H9 (cell line): ENCODE measurements at regions not wholly inside any gene's neighbourhood (a gene's known extent, or its start where the extent isn't known, plus 50 kb on each side); places are given as distances from the start of the nearest gene placed in this dataset.

Source experiments
- DNase-seq: peaks from one replicate; pipeline ENCODE4 v3.0.0-alpha.2; 2017
- H2AFZ ChIP-seq: one replicate; pipeline ENCODE4 v1.6.1; 2013; ENCODE audit warnings: mild to moderate bottlenecking, low read length, control low read depth, moderate library complexity
- H2AK5ac ChIP-seq: 2 replicates; pipeline ENCODE4 v1.6.1; 2013; ENCODE audit warnings: low read length, control low read depth, mixed read lengths; ENCODE audit not compliant: insufficient read length
- H2BK120ac ChIP-seq: one replicate; pipeline ENCODE4 v1.6.1; 2013; ENCODE audit warnings: low read depth, mild to moderate bottlenecking, low read length, control low read depth, inconsistent platforms; ENCODE audit not compliant: poor library complexity, severe bottlenecking
- H2BK12ac ChIP-seq: 2 replicates; pipeline ENCODE4 v1.6.1; 2013; ENCODE audit warnings: low read length, control low read depth, mixed read lengths, low read depth; ENCODE audit not compliant: insufficient read length
- H2BK15ac ChIP-seq: 2 replicates; pipeline ENCODE4 v1.6.1; 2013; ENCODE audit warnings: low read depth, low read length, control low read depth
- H2BK20ac ChIP-seq: one replicate; pipeline ENCODE4 v1.6.1; 2013; ENCODE audit warnings: low read depth, mild to moderate bottlenecking, low read length, control low read depth, inconsistent platforms; ENCODE audit not compliant: poor library complexity, severe bottlenecking
- H2BK5ac ChIP-seq: 2 replicates; pipeline ENCODE4 v1.6.1; 2013; ENCODE audit warnings: low read length, control low read depth, mixed read lengths; ENCODE audit not compliant: insufficient read length
- H3K14ac ChIP-seq: 2 replicates; pipeline ENCODE4 v1.6.1; 2013; ENCODE audit warnings: low read length, control low read depth; ENCODE audit not compliant: insufficient read depth
- H3K18ac ChIP-seq: 2 replicates; pipeline ENCODE4 v1.6.1; 2013; ENCODE audit warnings: low read depth, mild to moderate bottlenecking, mixed read lengths, low read length, control low read depth; ENCODE audit not compliant: insufficient read length
- H3K23ac ChIP-seq: 2 replicates; pipeline ENCODE4 v1.6.1; 2013; ENCODE audit warnings: low read length, control low read depth, mixed read lengths, low read depth; ENCODE audit not compliant: insufficient read length
- H3K23me2 ChIP-seq: 2 replicates; pipeline ENCODE4 v1.6.1; 2013; ENCODE audit warnings: low read depth, mild to moderate bottlenecking, mixed read lengths, low read length, control low read depth; ENCODE audit not compliant: insufficient read length, poor library complexity, severe bottlenecking
- H3K27ac ChIP-seq: 2 replicates; pipeline ENCODE4 v1.5.1; 2013; ENCODE audit warnings: low read length, control low read depth, mixed read lengths, low read depth; ENCODE audit not compliant: insufficient read length
- H3K27me3 ChIP-seq: 2 replicates; pipeline ENCODE4 v1.6.1; 2013; ENCODE audit warnings: low read length, control low read depth, inconsistent platforms; ENCODE audit not compliant: insufficient read depth
- H3K4ac ChIP-seq: 2 replicates; pipeline ENCODE4 v1.6.1; 2013; ENCODE audit warnings: low read depth, mild to moderate bottlenecking, control low read depth, inconsistent platforms, low read length, moderate library complexity
- H3K4me1 ChIP-seq: 2 replicates; pipeline ENCODE4 v1.6.1; 2013; ENCODE audit warnings: low read length, control low read depth, inconsistent platforms; ENCODE audit not compliant: insufficient read depth
- H3K4me2 ChIP-seq: 2 replicates; pipeline ENCODE4 v1.6.1; 2013; ENCODE audit warnings: low read length, control low read depth, mixed read lengths; ENCODE audit not compliant: insufficient read length, insufficient read depth
- H3K56ac ChIP-seq: 2 replicates; pipeline ENCODE4 v1.6.1; 2013; ENCODE audit warnings: low read depth, mild to moderate bottlenecking, mixed read lengths, low read length, control low read depth; ENCODE audit not compliant: insufficient read length
- H3K79me1 ChIP-seq: 2 replicates; pipeline ENCODE4 v1.6.1; 2013; ENCODE audit warnings: low read depth, mild to moderate bottlenecking, moderate library complexity, low read length, control low read depth, inconsistent platforms; ENCODE audit not compliant: insufficient read depth, poor library complexity, severe bottlenecking
- H3K79me2 ChIP-seq: 2 replicates; pipeline ENCODE4 v1.6.1; 2013; ENCODE audit warnings: low read length, control low read depth, inconsistent platforms; ENCODE audit not compliant: insufficient read depth
- H3K9ac ChIP-seq: 2 replicates; pipeline ENCODE4 v1.6.1; 2013; ENCODE audit warnings: low read length, control low read depth, mixed read lengths; ENCODE audit not compliant: insufficient read length; ENCODE audit errors: extremely low read depth
- H3K9me3 ChIP-seq: one replicate; pipeline ENCODE4 v1.6.1; 2013; ENCODE audit warnings: low read depth, low read length, inconsistent platforms; ENCODE audit not compliant: control insufficient read depth
- H3T11ph ChIP-seq: one replicate; pipeline ENCODE4 v1.6.1; 2013; ENCODE audit warnings: mild to moderate bottlenecking, low read length, control low read depth, inconsistent platforms
- H4K20me1 ChIP-seq: one replicate; pipeline ENCODE4 v1.6.1; 2013; ENCODE audit not compliant: control insufficient read depth, insufficient read length, insufficient read depth
- H4K5ac ChIP-seq: 2 replicates; pipeline ENCODE4 v1.6.1; 2013; ENCODE audit warnings: low read depth, mild to moderate bottlenecking, mixed read lengths, low read length, control low read depth; ENCODE audit not compliant: insufficient read length
- H4K8ac ChIP-seq: replicated peaks from 2 replicates; pipeline ENCODE4 v1.6.1; 2013; ENCODE audit warnings: low read length, control low read depth, mixed read lengths, low read depth; ENCODE audit not compliant: insufficient read length
- H4K91ac ChIP-seq: 2 replicates; pipeline ENCODE4 v1.6.1; 2013; ENCODE audit warnings: low read depth, mild to moderate bottlenecking, moderate library complexity, mixed read lengths, low read length, control low read depth; ENCODE audit not compliant: insufficient read length
- H3K27ac Mint-ChIP-seq, 3 experiments: 2 replicates in 2 of 3; 3 replicates in 1 of 3; pipeline ENCODE4 v1.8.0; 2020 to 2021; ENCODE audit warnings: mixed read lengths in 3 of 3, mild to moderate bottlenecking in 1 of 3, moderate library complexity in 1 of 3
- H3K27me3 Mint-ChIP-seq: 2 replicates; pipeline ENCODE4 v1.8.0; 2021; ENCODE audit warnings: low read depth, mild to moderate bottlenecking, moderate library complexity, mixed read lengths
- H3K36me3 Mint-ChIP-seq, 3 experiments: 2 replicates in 2 of 3; 3 replicates in 1 of 3; pipeline ENCODE4 v1.8.0; 2020 to 2021; ENCODE audit warnings: low read depth in 3 of 3, mixed read lengths in 3 of 3; ENCODE audit not compliant: insufficient read depth in 1 of 3
- H3K4me1 Mint-ChIP-seq, 2 experiments: 2 replicates each; pipeline ENCODE4 v1.8.0; 2020; ENCODE audit warnings: mixed read lengths in 2 of 2
- H3K4me3 Mint-ChIP-seq, 2 experiments: 2 replicates in 1 of 2; 3 replicates in 1 of 2; pipeline ENCODE4 v1.8.0; 2020 to 2021; ENCODE audit warnings: mild to moderate bottlenecking in 2 of 2, mixed read lengths in 2 of 2, moderate library complexity in 1 of 2
- H3K9me3 Mint-ChIP-seq, 2 experiments: 2 replicates in 1 of 2; 3 replicates in 1 of 2; pipeline ENCODE4 v1.8.0; 2020; ENCODE audit warnings: mild to moderate bottlenecking in 2 of 2, mixed read lengths in 2 of 2, moderate library complexity in 1 of 2
- WGBS: extraction: QIAGEN DNeasy Blood & Tissue Kit; methylation state at CpG from one replicate; pipeline ENCODE4 v1.1.7; 2013; ENCODE audit warnings: missing lambda C conversion rate, low lambda C conversion rate, mixed read lengths; ENCODE audit not compliant: insufficient read length; ENCODE audit errors: extremely low coverage; 5-methylcytosine and 5-hydroxymethylcytosine counted together
- TF ChIP-seq, protein P1 (sequence below): fragments of 200-600 bp; sonication (generic); conservative IDR thresholded peaks from 3 replicates; pipeline ENCODE4 v1.8.0; 2021; ENCODE audit warnings: antibody characterized with exemption, mild to moderate bottlenecking

DNA sequence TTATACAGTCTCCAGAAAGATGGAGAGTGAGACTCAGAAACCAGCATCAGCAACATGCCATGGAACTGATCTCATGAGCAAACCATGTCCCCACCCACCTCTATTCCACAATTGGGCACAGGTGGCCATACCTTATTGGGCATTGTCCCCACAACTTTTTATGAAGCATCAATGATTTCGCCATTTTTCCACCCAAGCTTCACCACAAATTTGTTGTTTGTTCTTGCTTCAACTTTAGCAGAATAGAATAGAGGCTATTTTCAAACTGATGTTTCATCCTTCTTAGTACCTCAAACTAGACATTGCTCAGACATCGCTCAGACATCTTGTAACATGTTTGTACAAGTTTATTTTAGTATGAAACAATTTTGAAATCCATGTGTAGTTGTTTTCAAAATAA, 112.5 kb upstream of the TMTC2 start:
- Histone ChIP-seq H2BK20ac (no peak overlapping the region), H3K18ac (no peak overlapping the region), H2BK12ac (no peak overlapping the region), H3K4me2 (no peak overlapping the region), H3K23ac (no peak overlapping the region), H4K8ac (no peak overlapping the region), H3K79me2 (no peaks in the 10 kb centered on the region), H3K4me1 (no peaks in the 10 kb centered on the region), H3K14ac (no peak overlapping the region), H2BK15ac (no peak overlapping the region), H2BK120ac (no peak overlapping the region), H3K27ac (no peak overlapping the region), H4K20me1 (no peaks in the 10 kb centered on the region), H3K9me3 (no peaks in the 10 kb centered on the region), H3K23me2 (no peaks in the 10 kb centered on the region), H3K4ac (no peak overlapping the region), H3K27me3 (no peaks in the 10 kb centered on the region), H3K9ac (no peak overlapping the region), H3K56ac (no peak overlapping the region), H2AFZ (no peak overlapping the region), H2BK5ac (no peak overlapping the region), H3K79me1 (no peaks in the 10 kb centered on the region), H4K5ac (no peak overlapping the region), H4K91ac (no peak overlapping the region), H2AK5ac (no peak overlapping the region), H3T11ph (no peak overlapping the region)
- H3K27me3 Mint-ChIP-seq = no peaks in the 10 kb centered on the region; the same call in 1 of the 2 replicates
- TF ChIP-seq, protein P1, sequence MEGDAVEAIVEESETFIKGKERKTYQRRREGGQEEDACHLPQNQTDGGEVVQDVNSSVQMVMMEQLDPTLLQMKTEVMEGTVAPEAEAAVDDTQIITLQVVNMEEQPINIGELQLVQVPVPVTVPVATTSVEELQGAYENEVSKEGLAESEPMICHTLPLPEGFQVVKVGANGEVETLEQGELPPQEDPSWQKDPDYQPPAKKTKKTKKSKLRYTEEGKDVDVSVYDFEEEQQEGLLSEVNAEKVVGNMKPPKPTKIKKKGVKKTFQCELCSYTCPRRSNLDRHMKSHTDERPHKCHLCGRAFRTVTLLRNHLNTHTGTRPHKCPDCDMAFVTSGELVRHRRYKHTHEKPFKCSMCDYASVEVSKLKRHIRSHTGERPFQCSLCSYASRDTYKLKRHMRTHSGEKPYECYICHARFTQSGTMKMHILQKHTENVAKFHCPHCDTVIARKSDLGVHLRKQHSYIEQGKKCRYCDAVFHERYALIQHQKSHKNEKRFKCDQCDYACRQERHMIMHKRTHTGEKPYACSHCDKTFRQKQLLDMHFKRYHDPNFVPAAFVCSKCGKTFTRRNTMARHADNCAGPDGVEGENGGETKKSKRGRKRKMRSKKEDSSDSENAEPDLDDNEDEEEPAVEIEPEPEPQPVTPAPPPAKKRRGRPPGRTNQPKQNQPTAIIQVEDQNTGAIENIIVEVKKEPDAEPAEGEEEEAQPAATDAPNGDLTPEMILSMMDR = no peak
- H3K4me1 Mint-ChIP-seq = no peaks in the 10 kb centered on the region
- H3K27ac Mint-ChIP-seq = no peak overlapping the region
- no peak for DNase-seq
- no peak overlapping the region for H3K4me3 Mint-ChIP-seq
- no peaks in the 10 kb centered on the region for H3K36me3 Mint-ChIP-seq
- no CpG with 5 or more reads among the region's 2 CpGs for WGBS
- peaks cover 0 to 3% of the 10 kb centered on the region in 2 experiments; a peak in 1 of 5 replicates for H3K9me3 Mint-ChIP-seq
